Glutamatergic neuron (in vitro differentiated cells): ENCODE measurements at regions not wholly inside any gene's neighbourhood (a gene's known extent, or its start where the extent isn't known, plus 50 kb on each side); places are given as distances from the start of the nearest gene placed in this dataset.

Experiments used
- DNase-seq: peaks from one replicate; pipeline ENCODE4 v3.0.0; 2022
- H3K27ac Mint-ChIP-seq: one replicate; pipeline ENCODE4 v1.8.0; 2020; ENCODE audit warnings: mild to moderate bottlenecking, mixed read lengths, inconsistent platforms; ENCODE audit not compliant: unreplicated experiment
- H3K27me3 Mint-ChIP-seq: one replicate; pipeline ENCODE4 v1.8.0; 2020; ENCODE audit warnings: mild to moderate bottlenecking, moderate library complexity, mixed read lengths, inconsistent platforms; ENCODE audit not compliant: unreplicated experiment
- H3K36me3 Mint-ChIP-seq: one replicate; pipeline ENCODE4 v1.8.0; 2020; ENCODE audit warnings: mild to moderate bottlenecking, mixed read lengths, inconsistent platforms; ENCODE audit not compliant: unreplicated experiment
- H3K4me1 Mint-ChIP-seq: one replicate; pipeline ENCODE4 v1.8.0; 2020; ENCODE audit warnings: mild to moderate bottlenecking, low read depth, mixed read lengths, inconsistent platforms; ENCODE audit not compliant: unreplicated experiment
- H3K4me3 Mint-ChIP-seq: one replicate; pipeline ENCODE4 v1.8.0; 2020; ENCODE audit warnings: mild to moderate bottlenecking, mixed read lengths, inconsistent platforms; ENCODE audit not compliant: unreplicated experiment
- H3K9me3 Mint-ChIP-seq: one replicate; pipeline ENCODE4 v1.8.0; 2020; ENCODE audit warnings: mild to moderate bottlenecking, moderate library complexity, mixed read lengths, inconsistent platforms; ENCODE audit not compliant: unreplicated experiment
- CTCF ChIP-seq: fragments of 200-600 bp; sonication (generic); IDR thresholded peaks from one replicate; pipeline ENCODE4 v1.5.0; 2021; ENCODE audit not compliant: partially characterized antibody, unreplicated experiment

DNA sequence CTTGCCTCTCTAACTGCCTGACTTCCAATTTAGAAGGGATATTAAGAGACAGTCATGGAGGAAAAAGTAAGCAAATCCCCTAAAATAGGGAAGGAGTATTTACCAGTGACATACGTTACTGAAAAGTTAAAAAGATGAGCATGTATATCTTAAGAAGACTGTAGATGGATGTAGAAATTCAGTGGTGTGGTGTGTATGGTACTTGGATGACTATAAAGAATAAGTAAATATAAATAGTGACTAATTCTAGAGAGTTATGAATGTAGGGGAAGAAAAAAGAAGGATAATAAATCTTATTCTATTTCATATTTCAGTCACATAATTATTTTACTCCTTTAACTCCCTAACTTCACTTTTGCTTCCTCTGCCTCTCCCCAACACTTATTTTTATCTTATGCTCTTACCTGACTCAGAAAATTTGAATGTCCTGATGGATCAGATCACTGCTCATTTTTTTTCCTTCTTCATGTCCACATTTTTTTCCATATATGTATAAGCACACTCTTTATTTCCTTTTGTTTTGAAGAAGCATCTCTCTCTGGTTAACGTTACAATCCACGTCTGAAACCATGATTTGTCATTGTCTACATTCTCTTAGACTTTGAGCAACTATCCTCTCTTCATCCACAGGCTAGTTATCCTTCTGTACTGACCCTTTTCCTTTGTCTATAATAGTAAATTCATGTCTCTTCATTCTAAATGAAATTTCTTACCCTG, 422.7 kb upstream of the SYT1 start:
- DNase-seq: no peak
- H3K9me3 Mint-ChIP-seq: peaks cover 4% of the 10 kb centered on the region
- no peak overlapping the region for H3K27ac Mint-ChIP-seq
- peaks cover 8% of the 10 kb centered on the region for H3K36me3 Mint-ChIP-seq
- H3K27me3 Mint-ChIP-seq: no peaks in the 10 kb centered on the region
- no peak overlapping the region for H3K4me3 Mint-ChIP-seq
- no peaks in the 10 kb centered on the region for H3K4me1 Mint-ChIP-seq
- TF ChIP-seq CTCF: no peak

- Mint-ChIP-seq H3K4me1 (no peaks in the 10 kb centered on the region), H3K36me3 (peaks cover 8% of the 10 kb centered on the region), H3K4me3 (no peak overlapping the region), H3K27ac (no peak overlapping the region), H3K9me3 (peaks cover 4% of the 10 kb centered on the region), H3K27me3 (no peaks in the 10 kb centered on the region)
- no peak for TF ChIP-seq CTCF
- no peak for DNase-seq
Observed at GRCh38 chr12:78442454-78442801, 422.1 kb upstream of the SYT1 start.

DNA sequence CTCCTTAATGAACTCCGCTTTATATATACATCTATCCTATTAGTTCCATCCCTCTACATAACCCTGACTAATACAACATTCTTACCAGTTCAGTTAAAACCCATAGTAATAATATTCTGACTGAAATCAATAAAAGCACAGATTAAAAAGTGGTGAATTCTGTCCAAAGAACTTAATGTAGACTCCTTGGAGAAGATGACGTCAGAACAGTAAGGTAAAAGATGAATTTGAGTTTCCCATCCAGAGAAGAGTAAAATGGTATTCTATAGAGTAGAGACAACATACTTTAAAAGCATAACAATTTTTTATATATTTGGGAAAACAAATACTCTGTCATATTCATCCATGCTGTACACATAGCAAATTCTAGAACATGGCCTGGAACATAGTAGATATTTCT, 418.0 kb upstream of the SYT1 start:
- Mint-ChIP-seq H3K4me3 (no peak overlapping the region), H3K27ac (no peak overlapping the region), H3K9me3 (no peaks in the 10 kb centered on the region), H3K4me1 (no peaks in the 10 kb centered on the region), H3K36me3 (no peaks in the 10 kb centered on the region), H3K27me3 (peaks cover 2% of the 10 kb centered on the region)
- no peak for TF ChIP-seq CTCF
- DNase-seq: no peak

- no peak for TF ChIP-seq CTCF
- H3K27me3 Mint-ChIP-seq: peaks cover 2% of the 10 kb centered on the region
- H3K4me3 Mint-ChIP-seq: no peak overlapping the region
- no peak overlapping the region for H3K27ac Mint-ChIP-seq
- H3K36me3 Mint-ChIP-seq: no peaks in the 10 kb centered on the region
- H3K4me1 Mint-ChIP-seq: no peaks in the 10 kb centered on the region
- no peaks in the 10 kb centered on the region for H3K9me3 Mint-ChIP-seq
- no peak for DNase-seq
Observed at GRCh38 chr12:78447373-78447772, 417.2 kb upstream of the SYT1 start.

GRCh38 chr12:78448692-78449091, 415.9 kb upstream of the SYT1 start:
- H3K9me3 Mint-ChIP-seq: no peaks in the 10 kb centered on the region
- no peak for DNase-seq

More at GRCh38 chr12:78448692-78449091, 415.9 kb upstream of the SYT1 start:
- no peak overlapping the region for H3K4me3 Mint-ChIP-seq
- no peaks in the 10 kb centered on the region for H3K36me3 Mint-ChIP-seq
- no peak overlapping the region for H3K27ac Mint-ChIP-seq
- H3K4me1 Mint-ChIP-seq: no peaks in the 10 kb centered on the region
- no peak for TF ChIP-seq CTCF
- H3K27me3 Mint-ChIP-seq: peaks cover 2% of the 10 kb centered on the region
